ENCODE measurements at regions not wholly inside any gene's neighbourhood (a gene's known extent, or its start where the extent isn't known, plus 50 kb on each side); places are given as distances from the start of the nearest gene placed in this dataset.

DNA sequence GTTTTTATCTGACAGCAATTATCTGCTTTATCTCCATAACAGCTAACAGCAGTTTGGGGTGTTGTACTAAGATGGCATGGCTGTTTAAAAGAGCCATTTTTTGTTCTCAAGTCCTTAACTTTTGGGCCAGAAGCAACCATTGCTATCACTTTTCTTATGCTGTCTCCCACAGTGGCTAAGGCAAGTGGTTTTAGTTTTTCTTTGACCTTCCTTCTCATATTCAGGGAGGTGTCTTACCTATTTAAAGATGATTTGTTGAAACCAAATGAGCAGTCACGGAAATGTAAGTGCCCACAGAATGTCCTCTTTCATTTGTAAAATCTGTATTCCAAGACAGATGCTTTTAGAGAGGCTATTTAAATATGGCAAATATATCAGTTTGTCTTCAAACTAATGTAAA lies 96.8 kb upstream of the USP15 start:
- Histone ChIP-seq H2AK5ac (ENCODE audit: low read length) (no peak overlapping the region), H4K5ac (ENCODE audit: low read length) (no peak overlapping the region), H3K4me1 (ENCODE audit: control insufficient read depth, low read depth, low read length) (no peaks in the 10 kb centered on the region), H3K18ac (ENCODE audit: low read length) (no peak overlapping the region), H2BK120ac (ENCODE audit: low read depth, low read length) (no peak overlapping the region), H3K27me3 (ENCODE audit: insufficient read depth, low read length, poor library complexity) (no peaks in the 10 kb centered on the region), H3K79me1 (ENCODE audit: low read length) (no peaks in the 10 kb centered on the region), H3K27ac (ENCODE audit: low read depth, low read length) (no peak overlapping the region), H2BK5ac (ENCODE audit: low read length) (no peak overlapping the region), H3K36me3 (ENCODE audit: control insufficient read depth, insufficient read depth, low read length) (no peaks in the 10 kb centered on the region), H3K4ac (ENCODE audit: low read depth, low read length) (no peak overlapping the region), H4K8ac (ENCODE audit: low read depth, low read length) (no peak overlapping the region), H3K9ac (ENCODE audit: low read length) (no peak overlapping the region), H3K4me2 (ENCODE audit: low read length) (no peak overlapping the region), H3K79me2 (ENCODE audit: control insufficient read depth, insufficient read depth, low read length) (no peaks in the 10 kb centered on the region), H3K56ac (ENCODE audit: low read length) (no peak overlapping the region), H3K4me3 (ENCODE audit: low read length) (no peak overlapping the region), H3K23ac (ENCODE audit: low read length) (no peak overlapping the region), H2BK15ac (replicated peaks; ENCODE audit: low read depth) (no peak overlapping the region)
- no CpG with 5 or more reads among the region's 1 CpG for WGBS (ENCODE audit: extremely low coverage, insufficient coverage, low lambda C conversion rate)
- no peak for DNase-seq

DNA sequence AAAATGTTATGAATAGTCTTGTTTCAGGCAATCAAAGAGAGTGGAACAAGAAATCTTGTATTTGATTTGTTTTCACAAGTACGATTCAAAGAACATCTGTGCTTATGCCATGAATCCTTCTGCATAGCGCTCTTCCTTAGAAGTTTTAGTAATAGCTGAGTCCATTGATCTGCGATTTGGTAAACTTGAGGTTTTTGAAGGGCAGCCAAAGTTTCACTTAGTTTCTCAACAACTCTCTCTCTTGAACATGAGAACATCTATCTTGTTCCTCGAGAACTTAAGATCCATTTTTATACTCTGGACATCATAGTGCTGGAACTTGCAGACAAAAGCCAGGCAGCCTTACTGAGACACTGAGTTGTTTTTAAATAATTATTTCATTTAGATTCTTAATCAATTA lies 96.2 kb upstream of the USP15 start:
- Histone ChIP-seq H2AK5ac (ENCODE audit: low read length) (no peak overlapping the region), H3K4me3 (ENCODE audit: low read length) (no peak overlapping the region), H3K4me2 (ENCODE audit: low read length) (no peak overlapping the region), H2BK15ac (replicated peaks; ENCODE audit: low read depth) (no peak overlapping the region), H2BK5ac (ENCODE audit: low read length) (no peak overlapping the region), H2BK120ac (ENCODE audit: low read depth, low read length) (no peak overlapping the region), H4K8ac (ENCODE audit: low read depth, low read length) (no peak overlapping the region), H3K79me1 (ENCODE audit: low read length) (no peaks in the 10 kb centered on the region), H3K4ac (ENCODE audit: low read depth, low read length) (no peak overlapping the region), H3K18ac (ENCODE audit: low read length) (no peak overlapping the region), H3K27ac (ENCODE audit: low read depth, low read length) (no peak overlapping the region), H3K9ac (ENCODE audit: low read length) (no peak overlapping the region), H3K79me2 (ENCODE audit: control insufficient read depth, insufficient read depth, low read length) (no peaks in the 10 kb centered on the region), H3K4me1 (ENCODE audit: control insufficient read depth, low read depth, low read length) (no peaks in the 10 kb centered on the region), H3K23ac (ENCODE audit: low read length) (no peak overlapping the region), H3K56ac (ENCODE audit: low read length) (no peak overlapping the region), H3K36me3 (ENCODE audit: control insufficient read depth, insufficient read depth, low read length) (no peaks in the 10 kb centered on the region), H4K5ac (ENCODE audit: low read length) (no peak overlapping the region), H3K27me3 (ENCODE audit: insufficient read depth, low read length, poor library complexity) (no peaks in the 10 kb centered on the region)
- no peak for DNase-seq
- no CpG with 5 or more reads among the region's 4 CpGs for WGBS (ENCODE audit: extremely low coverage, insufficient coverage, low lambda C conversion rate)

DNA sequence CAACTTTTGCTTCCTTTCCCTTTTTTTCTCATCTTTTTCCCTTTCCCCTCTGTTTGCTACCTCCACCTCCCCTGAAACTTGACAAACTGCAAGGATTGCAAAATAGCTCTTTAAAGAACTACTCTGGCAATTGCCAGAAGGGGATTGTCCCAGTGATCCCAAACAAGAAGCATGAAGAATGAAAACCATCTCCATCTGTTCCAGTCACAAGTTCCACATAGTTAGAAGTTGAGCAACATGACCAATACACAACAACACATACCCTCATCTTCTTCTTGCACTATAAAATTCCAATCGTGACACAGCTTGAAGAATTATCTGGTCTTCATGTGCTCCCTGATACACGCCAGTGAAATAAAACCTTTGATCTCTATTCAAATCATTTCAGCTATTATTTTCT lies 93.7 kb upstream of the USP15 start:
- no CpG with 5 or more reads among the region's 2 CpGs for WGBS (ENCODE audit: extremely low coverage, insufficient coverage, low lambda C conversion rate)

DNA sequence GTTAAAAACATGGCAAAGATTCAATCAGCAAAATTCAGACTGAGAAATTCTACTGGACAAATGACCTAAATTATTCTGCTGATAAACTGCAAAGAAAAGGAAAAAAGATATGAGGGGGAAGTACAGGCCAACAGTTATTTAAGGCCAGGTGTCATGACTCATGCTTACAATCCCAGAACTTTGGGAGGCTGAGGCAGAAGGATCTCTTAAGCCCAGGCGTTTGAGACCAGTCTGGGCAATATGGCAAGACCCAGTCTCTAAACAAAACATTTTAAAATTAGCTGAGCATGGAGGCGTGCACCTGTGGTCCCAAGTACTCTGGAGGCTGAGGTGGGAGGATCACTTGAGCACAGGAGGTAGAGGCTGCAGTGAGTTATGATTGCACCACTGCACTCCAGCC lies 91.8 kb upstream of the USP15 start:
- DNase-seq: no peak
- Histone ChIP-seq H3K27me3 (ENCODE audit: insufficient read depth, low read length, poor library complexity) (no peaks in the 10 kb centered on the region), H2BK15ac (replicated peaks; ENCODE audit: low read depth) (no peak overlapping the region), H2BK5ac (ENCODE audit: low read length) (no peak overlapping the region), H3K36me3 (ENCODE audit: control insufficient read depth, insufficient read depth, low read length) (no peaks in the 10 kb centered on the region), H3K4me1 (ENCODE audit: control insufficient read depth, low read depth, low read length) (no peaks in the 10 kb centered on the region), H3K4me3 (ENCODE audit: low read length) (no peak overlapping the region), H3K23ac (ENCODE audit: low read length) (no peak overlapping the region), H3K27ac (ENCODE audit: low read depth, low read length) (no peak overlapping the region), H3K4me2 (ENCODE audit: low read length) (no peak overlapping the region), H3K9ac (ENCODE audit: low read length) (no peak overlapping the region), H4K5ac (ENCODE audit: low read length) (no peak overlapping the region), H3K4ac (ENCODE audit: low read depth, low read length) (no peak overlapping the region), H3K79me2 (ENCODE audit: control insufficient read depth, insufficient read depth, low read length) (no peaks in the 10 kb centered on the region), H3K18ac (ENCODE audit: low read length) (no peak overlapping the region), H2BK120ac (ENCODE audit: low read depth, low read length) (no peak overlapping the region), H4K8ac (ENCODE audit: low read depth, low read length) (no peak overlapping the region), H2AK5ac (ENCODE audit: low read length) (no peak overlapping the region), H3K56ac (ENCODE audit: low read length) (no peak overlapping the region), H3K79me1 (ENCODE audit: low read length) (no peaks in the 10 kb centered on the region)
- no CpG with 5 or more reads among the region's 2 CpGs for WGBS (ENCODE audit: extremely low coverage, insufficient coverage, low lambda C conversion rate)

More for the DNA sequence above, 93.7 kb upstream of the USP15 start:
- DNase-seq: no peak
- H2BK120ac ChIP-seq (ENCODE audit: low read depth, low read length): no peak overlapping the region
- H3K4me3 ChIP-seq (ENCODE audit: low read length): no peak overlapping the region
- H3K4me1 ChIP-seq (ENCODE audit: control insufficient read depth, low read depth, low read length): no peaks in the 10 kb centered on the region
- H3K27me3 ChIP-seq (ENCODE audit: insufficient read depth, low read length, poor library complexity): no peaks in the 10 kb centered on the region
- no peak overlapping the region for H3K9ac ChIP-seq (ENCODE audit: low read length)
- no peak overlapping the region for H3K18ac ChIP-seq (ENCODE audit: low read length)
- H3K56ac ChIP-seq (ENCODE audit: low read length): no peak overlapping the region
- H2BK15ac ChIP-seq (replicated peaks; ENCODE audit: low read depth): no peak overlapping the region
- no peak overlapping the region for H2BK5ac ChIP-seq (ENCODE audit: low read length)
- H3K79me1 ChIP-seq (ENCODE audit: low read length): no peaks in the 10 kb centered on the region
- no peaks in the 10 kb centered on the region for H3K79me2 ChIP-seq (ENCODE audit: control insufficient read depth, insufficient read depth, low read length)
- no peak overlapping the region for H3K4me2 ChIP-seq (ENCODE audit: low read length)
- H2AK5ac ChIP-seq (ENCODE audit: low read length): no peak overlapping the region
- no peak overlapping the region for H3K4ac ChIP-seq (ENCODE audit: low read depth, low read length)
- H4K8ac ChIP-seq (ENCODE audit: low read depth, low read length): no peak overlapping the region
- H3K36me3 ChIP-seq (ENCODE audit: control insufficient read depth, insufficient read depth, low read length): no peaks in the 10 kb centered on the region
- H4K5ac ChIP-seq (ENCODE audit: low read length): no peak overlapping the region
- no peak overlapping the region for H3K27ac ChIP-seq (ENCODE audit: low read depth, low read length)
- no peak overlapping the region for H3K23ac ChIP-seq (ENCODE audit: low read length)

DNA sequence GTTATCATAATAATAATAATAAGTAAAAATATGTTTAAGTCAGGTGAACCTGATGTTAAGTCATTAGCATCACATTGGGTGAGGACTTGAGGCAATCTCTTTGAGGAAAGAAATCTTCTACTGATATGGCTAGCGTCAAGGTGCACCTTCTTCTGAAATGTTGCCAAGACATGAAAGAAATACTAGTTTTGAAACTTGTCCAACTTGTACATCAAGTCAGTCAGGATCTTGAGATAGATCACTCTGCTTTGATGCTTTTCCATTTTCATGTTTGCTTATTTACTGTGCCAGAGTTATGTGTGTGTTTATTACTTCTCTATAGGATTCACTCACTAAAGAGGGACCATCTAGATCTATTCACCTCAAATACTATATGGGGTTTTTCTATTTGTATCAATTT lies 90.0 kb upstream of the USP15 start:
- Histone ChIP-seq H3K4ac (ENCODE audit: low read depth, low read length) (no peak overlapping the region), H3K27me3 (ENCODE audit: insufficient read depth, low read length, poor library complexity) (no peaks in the 10 kb centered on the region), H3K4me2 (ENCODE audit: low read length) (no peak overlapping the region), H3K18ac (ENCODE audit: low read length) (no peak overlapping the region), H2AK5ac (ENCODE audit: low read length) (no peak overlapping the region), H2BK5ac (ENCODE audit: low read length) (no peak overlapping the region), H3K23ac (ENCODE audit: low read length) (no peak overlapping the region), H3K4me3 (ENCODE audit: low read length) (no peak overlapping the region), H3K79me1 (ENCODE audit: low read length) (no peaks in the 10 kb centered on the region), H2BK120ac (ENCODE audit: low read depth, low read length) (no peak overlapping the region), H4K8ac (ENCODE audit: low read depth, low read length) (no peak overlapping the region), H3K9ac (ENCODE audit: low read length) (no peak overlapping the region), H4K5ac (ENCODE audit: low read length) (no peak overlapping the region), H3K79me2 (ENCODE audit: control insufficient read depth, insufficient read depth, low read length) (no peaks in the 10 kb centered on the region), H3K36me3 (ENCODE audit: control insufficient read depth, insufficient read depth, low read length) (no peaks in the 10 kb centered on the region), H3K4me1 (ENCODE audit: control insufficient read depth, low read depth, low read length) (no peaks in the 10 kb centered on the region), H3K27ac (ENCODE audit: low read depth, low read length) (no peak overlapping the region), H3K56ac (ENCODE audit: low read length) (no peak overlapping the region), H2BK15ac (replicated peaks; ENCODE audit: low read depth) (no peak overlapping the region)
- no peak for DNase-seq
- WGBS (ENCODE audit: extremely low coverage, insufficient coverage, low lambda C conversion rate): no CpG with 5 or more reads among the region's 1 CpG

DNA sequence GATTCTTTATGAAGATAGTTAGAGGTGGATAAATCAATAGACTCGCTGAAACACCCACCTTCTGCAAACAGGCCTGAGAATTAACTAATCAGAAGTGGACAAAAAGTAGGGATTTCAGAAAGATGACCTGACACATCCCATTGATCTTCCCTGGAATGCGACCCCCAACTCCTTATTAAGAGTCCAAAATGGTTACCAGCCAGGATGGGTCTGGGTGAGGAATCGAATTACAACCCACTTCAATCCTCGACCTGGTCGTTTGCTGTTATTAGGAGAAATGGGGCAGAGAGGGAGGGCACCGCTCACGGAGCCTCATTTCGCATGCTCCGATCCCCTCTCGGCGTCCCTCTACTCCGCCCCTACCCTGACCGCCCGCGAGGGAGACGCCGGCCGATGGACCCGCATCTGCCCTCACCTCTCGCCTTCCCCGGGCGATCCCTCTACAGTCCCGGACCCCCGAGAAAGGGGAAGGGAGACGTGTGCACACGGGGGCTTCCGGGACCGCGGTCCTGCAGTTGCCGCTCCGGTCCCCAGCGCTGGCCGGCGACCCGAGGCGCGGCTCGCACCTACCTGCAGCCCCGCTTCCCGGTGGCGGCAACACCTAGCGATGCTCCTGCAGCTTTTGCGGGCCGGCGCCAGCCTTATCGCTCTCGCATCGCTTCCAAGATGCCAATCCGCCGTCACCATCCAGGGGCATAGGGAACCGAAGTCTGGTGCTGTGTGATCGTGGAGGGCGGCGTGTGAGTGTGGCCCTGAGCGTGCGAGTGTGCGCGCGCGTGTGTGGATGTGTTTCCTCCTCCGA lies 69.3 kb upstream of the USP15 start:
- peak overlapping the region; percentile 24 for H3K9ac ChIP-seq (ENCODE audit: low read length)
- no peak overlapping the region for H3K27ac ChIP-seq (ENCODE audit: low read depth, low read length)
- H3K4me1 ChIP-seq (ENCODE audit: control insufficient read depth, low read depth, low read length): no peaks in the 10 kb centered on the region
- no peaks in the 10 kb centered on the region for H3K79me1 ChIP-seq (ENCODE audit: low read length)
- WGBS (ENCODE audit: extremely low coverage, insufficient coverage, low lambda C conversion rate): no CpG with 5 or more reads among the region's 61 CpGs
- H4K5ac ChIP-seq (ENCODE audit: low read length): no peak overlapping the region
- H3K4ac ChIP-seq (ENCODE audit: low read depth, low read length): no peak overlapping the region
- no peak overlapping the region for H3K23ac ChIP-seq (ENCODE audit: low read length)
- H3K36me3 ChIP-seq (ENCODE audit: control insufficient read depth, insufficient read depth, low read length): no peaks in the 10 kb centered on the region
- no peaks in the 10 kb centered on the region for H3K79me2 ChIP-seq (ENCODE audit: control insufficient read depth, insufficient read depth, low read length)
- H2BK120ac ChIP-seq (ENCODE audit: low read depth, low read length): no peak overlapping the region
- H4K8ac ChIP-seq (ENCODE audit: low read depth, low read length): no peak overlapping the region
- H3K4me3 ChIP-seq (ENCODE audit: low read length): peak overlapping the region; percentile 2
- H3K27me3 ChIP-seq (ENCODE audit: insufficient read depth, low read length, poor library complexity): peaks cover 17% of the 10 kb centered on the region
- no peak overlapping the region for H2BK5ac ChIP-seq (ENCODE audit: low read length)
- peak; percentile 32 for DNase-seq
- peak overlapping the region; percentile 86 for H3K4me2 ChIP-seq (ENCODE audit: low read length)
- H3K18ac ChIP-seq (ENCODE audit: low read length): no peak overlapping the region
- no peak overlapping the region for H3K56ac ChIP-seq (ENCODE audit: low read length)
- H2AK5ac ChIP-seq (ENCODE audit: low read length): no peak overlapping the region
- no peak overlapping the region for H2BK15ac ChIP-seq (replicated peaks; ENCODE audit: low read depth)
